ENCODE measurements at regions not wholly inside any gene's neighbourhood (a gene's known extent, or its start where the extent isn't known, plus 50 kb on each side); places are given as distances from the start of the nearest gene placed in this dataset.

DNA sequence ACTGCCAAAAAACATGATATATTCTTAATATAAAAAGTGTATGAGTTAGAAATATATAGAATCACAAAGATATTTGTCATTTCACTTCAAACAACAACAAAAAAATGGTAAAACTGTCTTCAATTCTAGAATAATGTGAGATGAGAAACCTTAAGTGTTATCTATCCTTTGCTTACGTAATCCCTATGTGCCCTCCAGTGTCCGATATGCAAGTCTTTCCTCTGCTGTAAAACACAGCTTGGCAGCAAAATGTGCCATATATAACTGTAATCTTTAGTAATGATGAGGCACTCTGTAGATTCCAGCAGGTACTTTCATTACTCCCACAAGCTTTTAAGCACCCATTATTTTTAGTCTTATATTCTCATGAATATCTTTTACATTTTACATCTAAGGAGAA, 555.1 kb upstream of the FRG1 start:
- no peak overlapping the region for H3K27ac Mint-ChIP-seq
- DNase-seq, result no peak
- POLR2A ChIA-PET, result no interaction called here
- H3K4me1 Mint-ChIP-seq, result no peaks in the 10 kb centered on the region
- H3K4me3 Mint-ChIP-seq, result no peak overlapping the region
- H3K27me3 Mint-ChIP-seq, result no peaks in the 10 kb centered on the region
- H3K36me3 Mint-ChIP-seq, result no peaks in the 10 kb centered on the region
- ATAC-seq (ENCODE audit: low read depth), result no peak
- H3K9me3 Mint-ChIP-seq, result peaks cover 1% of the 10 kb centered on the region

- Mint-ChIP-seq H3K4me1 (no peaks in the 10 kb centered on the region), H3K27ac (no peak overlapping the region), H3K9me3 (peaks cover 6% of the 10 kb centered on the region), H3K4me3 (no peak overlapping the region), H3K27me3 (no peaks in the 10 kb centered on the region), H3K36me3 (no peaks in the 10 kb centered on the region)
- ATAC-seq (ENCODE audit: low read depth), result no peak
- DNase-seq, result no peak
- POLR2A ChIA-PET, result no interaction called here
These were observed 544.2 kb upstream of the FRG1 start for GRCh38 chr4:189396435-189396834.

GRCh38 chr4:189404271-189404670, 536.4 kb upstream of the FRG1 start:
- Mint-ChIP-seq H3K4me3 (no peak overlapping the region), H3K9me3 (peaks cover 4% of the 10 kb centered on the region), H3K4me1 (no peaks in the 10 kb centered on the region), H3K36me3 (no peaks in the 10 kb centered on the region), H3K27me3 (no peaks in the 10 kb centered on the region), H3K27ac (no peak overlapping the region)
- POLR2A ChIA-PET, result no interaction called here
- no peak for ATAC-seq (ENCODE audit: low read depth)
- no peak for DNase-seq

DNA sequence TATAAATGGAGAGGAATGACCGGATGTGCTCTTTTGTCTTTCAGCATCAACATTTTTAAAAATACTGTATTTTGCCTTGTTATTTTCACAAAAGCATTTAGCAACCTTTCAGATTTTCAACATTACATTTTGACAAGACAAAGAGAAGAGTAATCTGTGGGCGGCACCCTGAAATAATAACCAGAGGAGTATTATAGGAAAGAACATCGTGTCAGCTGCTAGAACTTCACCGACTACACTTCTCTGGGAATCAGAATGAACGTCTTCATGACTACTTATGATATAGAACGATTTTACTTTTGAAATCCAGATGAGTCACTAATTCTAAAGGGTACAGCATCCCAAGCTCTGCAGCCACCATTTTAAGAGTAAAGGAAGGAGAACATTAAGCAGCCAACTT, 531.5 kb upstream of the FRG1 start:
- H3K27me3 Mint-ChIP-seq, result no peaks in the 10 kb centered on the region
- no peak overlapping the region for H3K4me3 Mint-ChIP-seq
- POLR2A ChIA-PET, result no interaction called here
- H3K27ac Mint-ChIP-seq, result no peak overlapping the region
- no peaks in the 10 kb centered on the region for H3K36me3 Mint-ChIP-seq
- DNase-seq, result no peak
- ATAC-seq (ENCODE audit: low read depth), result no peak
- H3K4me1 Mint-ChIP-seq, result no peaks in the 10 kb centered on the region
- peaks cover 3% of the 10 kb centered on the region for H3K9me3 Mint-ChIP-seq

DNA sequence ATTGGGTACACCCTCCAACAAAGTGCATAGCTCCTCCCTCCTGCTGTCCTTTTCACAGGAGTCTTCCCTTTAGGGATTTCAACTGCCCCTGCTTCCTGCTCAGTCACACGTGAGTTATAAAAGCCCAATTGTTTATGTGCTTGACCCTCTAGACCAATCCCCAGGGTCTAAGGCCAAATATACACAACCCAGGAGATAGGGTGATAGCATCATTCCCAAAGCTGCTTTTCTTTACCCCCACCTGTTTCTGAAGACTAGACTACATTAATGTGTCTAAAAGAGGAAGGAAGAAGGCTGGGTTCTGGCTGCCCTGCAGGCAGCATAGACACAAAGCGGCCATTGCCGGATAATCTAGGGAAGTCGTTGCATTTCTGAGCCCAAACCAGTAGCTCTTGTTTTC, 526.7 kb upstream of the FRG1 start:
- Mint-ChIP-seq H3K27me3 (no peaks in the 10 kb centered on the region), H3K9me3 (no peaks in the 10 kb centered on the region), H3K36me3 (no peaks in the 10 kb centered on the region), H3K27ac (no peak overlapping the region), H3K4me1 (no peaks in the 10 kb centered on the region), H3K4me3 (no peak overlapping the region)
- POLR2A ChIA-PET, result no interaction called here
- no peak for DNase-seq
- no peak for ATAC-seq (ENCODE audit: low read depth)

DNA sequence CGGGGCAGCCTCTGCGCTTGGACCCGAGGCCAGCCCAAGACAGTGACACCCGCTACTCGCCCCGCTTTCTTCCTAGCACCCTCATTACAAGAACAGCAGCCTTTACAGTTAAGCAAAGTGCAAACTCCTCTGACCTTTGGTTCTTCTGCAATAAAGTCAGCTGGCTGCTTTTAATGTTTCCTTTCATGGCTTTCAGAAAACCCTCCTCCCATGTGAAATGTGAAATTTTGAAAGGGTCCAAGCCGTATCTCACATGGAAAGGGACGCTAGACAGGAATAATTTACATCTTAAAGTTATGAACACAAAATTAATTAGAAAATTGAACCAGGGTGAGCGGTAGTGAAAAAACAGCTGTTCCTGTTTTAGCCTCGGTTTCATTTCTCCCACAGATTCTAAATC, 520.1 kb upstream of the FRG1 start:
- no peaks in the 10 kb centered on the region for H3K36me3 Mint-ChIP-seq
- no peak overlapping the region for H3K27ac Mint-ChIP-seq
- no peaks in the 10 kb centered on the region for H3K27me3 Mint-ChIP-seq
- no peak for ATAC-seq (ENCODE audit: low read depth)
- peaks cover 8% of the 10 kb centered on the region for H3K9me3 Mint-ChIP-seq
- H3K4me1 Mint-ChIP-seq, result no peaks in the 10 kb centered on the region
- no peak for DNase-seq
- H3K4me3 Mint-ChIP-seq, result no peak overlapping the region
- POLR2A ChIA-PET, result no interaction called here

DNA sequence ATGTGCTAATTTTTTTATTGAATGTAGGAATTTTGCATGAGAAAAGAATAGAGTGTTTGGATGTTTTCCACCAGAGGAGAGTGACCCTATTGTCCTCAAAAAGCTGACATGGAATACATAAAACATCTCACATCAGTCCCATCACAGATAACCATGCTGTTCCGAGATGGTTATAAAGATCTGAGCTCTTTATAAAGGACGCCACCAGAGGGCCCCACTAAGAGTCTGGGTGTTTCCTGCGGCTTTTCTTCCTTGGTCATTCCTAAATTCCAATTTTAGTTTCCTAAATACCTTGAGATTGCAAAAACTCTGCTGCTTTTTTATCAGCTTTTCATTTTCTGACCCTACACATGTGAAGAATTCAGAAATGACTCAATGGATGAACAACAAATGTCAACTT, 504.5 kb upstream of the FRG1 start:
- H3K27ac Mint-ChIP-seq, result no peak overlapping the region
- no peak overlapping the region for H3K4me3 Mint-ChIP-seq
- H3K4me1 Mint-ChIP-seq, result no peaks in the 10 kb centered on the region
- no peaks in the 10 kb centered on the region for H3K27me3 Mint-ChIP-seq
- DNase-seq, result no peak
- H3K36me3 Mint-ChIP-seq, result no peaks in the 10 kb centered on the region
- no peak for ATAC-seq (ENCODE audit: low read depth)
- peaks cover 2% of the 10 kb centered on the region for H3K9me3 Mint-ChIP-seq
- POLR2A ChIA-PET, result no interaction called here

DNA sequence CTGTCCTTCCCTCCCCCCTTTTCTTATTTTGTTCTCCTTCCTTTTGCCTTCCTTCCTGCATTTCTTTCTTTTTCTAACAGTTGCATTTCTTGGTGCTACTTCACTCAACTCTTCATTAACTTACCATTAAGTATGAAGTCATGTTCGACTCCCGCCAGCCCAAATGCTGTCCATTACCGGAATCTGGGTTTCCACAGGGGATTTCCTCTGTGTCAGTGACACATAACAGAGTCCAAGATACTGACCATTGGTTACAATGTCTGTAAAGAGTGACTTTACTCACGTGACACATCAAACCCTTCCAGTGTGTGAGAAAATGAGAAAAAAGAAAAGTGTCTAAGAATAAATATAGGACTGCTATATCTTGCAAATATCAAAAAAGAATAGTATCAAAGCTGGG, 500.0 kb upstream of the FRG1 start:
- ATAC-seq (ENCODE audit: low read depth) (no peak), DNase-seq (no peak)
- Mint-ChIP-seq H3K27me3 (no peaks in the 10 kb centered on the region), H3K36me3 (no peaks in the 10 kb centered on the region), H3K4me3 (no peak overlapping the region), H3K27ac (no peak overlapping the region), H3K9me3 (peaks cover 1% of the 10 kb centered on the region), H3K4me1 (no peaks in the 10 kb centered on the region)
- POLR2A ChIA-PET, result no interaction called here

GRCh38 chr4:189443341-189443740, 497.3 kb upstream of the FRG1 start:
- ATAC-seq (ENCODE audit: low read depth) (no peak), DNase-seq (no peak)
- Mint-ChIP-seq H3K4me3 (no peak overlapping the region), H3K27me3 (no peaks in the 10 kb centered on the region), H3K9me3 (peaks cover 1% of the 10 kb centered on the region), H3K36me3 (no peaks in the 10 kb centered on the region), H3K27ac (no peak overlapping the region), H3K4me1 (no peaks in the 10 kb centered on the region)
- POLR2A ChIA-PET, result no interaction called here

DNA sequence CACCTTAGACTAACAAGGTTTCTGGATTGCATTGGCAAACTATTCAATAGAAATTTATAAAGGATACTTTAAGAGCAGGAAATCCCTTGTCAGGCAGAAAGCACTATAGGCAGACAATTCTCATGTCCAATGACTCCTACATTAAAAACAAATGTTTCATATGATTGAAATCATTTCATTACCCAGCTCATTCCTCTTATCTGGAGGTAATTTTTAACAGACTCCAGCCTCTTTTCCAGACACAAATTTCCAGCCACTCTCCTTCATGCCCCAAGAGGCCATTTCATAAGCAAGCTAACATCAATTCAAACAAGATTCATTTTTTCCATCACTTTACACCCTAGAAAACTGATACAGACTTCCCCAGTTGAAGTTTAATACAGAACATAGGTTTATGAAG, 495.1 kb upstream of the FRG1 start:
- DNase-seq, result no peak
- Mint-ChIP-seq H3K36me3 (no peaks in the 10 kb centered on the region), H3K4me1 (no peaks in the 10 kb centered on the region), H3K9me3 (peaks cover 2% of the 10 kb centered on the region), H3K27ac (no peak overlapping the region), H3K4me3 (no peak overlapping the region), H3K27me3 (no peaks in the 10 kb centered on the region)
- POLR2A ChIA-PET, result no interaction called here
- ATAC-seq (ENCODE audit: low read depth), result no peak

DNA sequence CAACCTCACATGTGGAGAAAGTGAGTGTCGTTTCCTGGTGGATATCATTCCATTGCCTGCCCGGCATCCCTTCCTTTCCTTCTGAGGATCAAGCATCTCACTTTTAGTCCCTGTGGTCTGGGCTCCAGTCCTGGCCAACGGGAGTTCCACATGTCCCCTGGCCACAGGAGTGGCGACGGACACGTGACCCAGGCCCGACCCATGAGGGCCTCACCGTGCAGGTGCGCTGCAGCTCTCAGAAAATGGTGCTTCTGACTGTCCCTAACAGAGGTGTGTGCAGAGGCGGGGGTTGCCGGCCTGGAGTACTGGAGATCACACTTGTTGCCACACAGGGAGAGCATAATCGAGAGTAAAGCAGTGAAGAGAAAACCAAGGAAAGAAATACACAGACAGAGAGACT, 476.9 kb upstream of the FRG1 start:
- Mint-ChIP-seq H3K9me3 (peaks cover 6% of the 10 kb centered on the region), H3K27ac (no peak overlapping the region), H3K27me3 (no peaks in the 10 kb centered on the region), H3K36me3 (no peaks in the 10 kb centered on the region), H3K4me3 (no peak overlapping the region), H3K4me1 (no peaks in the 10 kb centered on the region)
- ATAC-seq (ENCODE audit: low read depth) (no peak), DNase-seq (no peak)
- POLR2A ChIA-PET, result no interaction called here

DNA sequence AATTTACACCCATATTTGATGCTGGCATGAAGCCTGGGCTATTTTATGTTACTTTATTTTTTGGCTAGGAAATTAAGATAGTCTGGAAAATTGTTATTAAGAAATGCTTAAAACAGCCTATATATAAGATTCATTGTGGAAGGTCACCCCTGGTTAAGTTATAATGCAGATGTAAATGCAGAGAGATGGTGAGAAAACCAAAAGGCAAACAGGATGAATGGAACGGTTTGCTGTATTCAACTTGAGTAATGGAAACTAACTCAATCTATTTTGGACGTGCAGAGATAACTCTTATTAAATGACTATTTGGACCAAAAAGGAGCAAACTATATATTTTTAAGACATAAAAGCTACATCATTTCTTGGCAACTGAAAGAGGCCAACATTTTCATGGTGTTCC, 446.3 kb upstream of the FRG1 start:
- H3K4me1 Mint-ChIP-seq, result no peaks in the 10 kb centered on the region
- no peak overlapping the region for H3K4me3 Mint-ChIP-seq
- no peaks in the 10 kb centered on the region for H3K27me3 Mint-ChIP-seq
- POLR2A ChIA-PET, result no interaction called here
- ATAC-seq (ENCODE audit: low read depth) (no peak), DNase-seq (no peak)
- no peak overlapping the region for H3K27ac Mint-ChIP-seq
- no peaks in the 10 kb centered on the region for H3K36me3 Mint-ChIP-seq
- peaks cover 11% of the 10 kb centered on the region for H3K9me3 Mint-ChIP-seq

DNA sequence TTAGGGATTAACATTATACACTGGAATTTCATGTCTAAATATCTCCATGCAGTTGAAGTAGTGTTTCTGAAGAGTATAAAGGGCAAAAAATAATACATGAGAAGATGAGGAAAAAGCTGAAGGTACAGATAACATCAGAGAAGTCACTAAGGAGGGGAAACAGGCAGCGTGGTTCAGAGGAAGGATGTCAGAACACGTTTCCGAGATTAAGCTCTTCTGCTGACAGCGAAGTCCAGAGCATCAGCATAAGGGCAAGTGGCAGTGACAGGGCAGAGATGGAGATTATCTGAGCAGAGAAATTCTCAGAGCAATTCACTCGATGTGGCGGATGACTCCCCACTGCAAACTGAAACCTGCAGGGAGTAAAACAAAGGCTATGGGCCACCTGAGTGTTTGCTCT, 443.2 kb upstream of the FRG1 start:
- ATAC-seq (ENCODE audit: low read depth) (no peak), DNase-seq (no peak)
- Mint-ChIP-seq H3K4me3 (no peak overlapping the region), H3K27ac (no peak overlapping the region), H3K9me3 (peaks cover 4% of the 10 kb centered on the region), H3K36me3 (no peaks in the 10 kb centered on the region), H3K27me3 (no peaks in the 10 kb centered on the region), H3K4me1 (no peaks in the 10 kb centered on the region)
- POLR2A ChIA-PET, result no interaction called here

DNA sequence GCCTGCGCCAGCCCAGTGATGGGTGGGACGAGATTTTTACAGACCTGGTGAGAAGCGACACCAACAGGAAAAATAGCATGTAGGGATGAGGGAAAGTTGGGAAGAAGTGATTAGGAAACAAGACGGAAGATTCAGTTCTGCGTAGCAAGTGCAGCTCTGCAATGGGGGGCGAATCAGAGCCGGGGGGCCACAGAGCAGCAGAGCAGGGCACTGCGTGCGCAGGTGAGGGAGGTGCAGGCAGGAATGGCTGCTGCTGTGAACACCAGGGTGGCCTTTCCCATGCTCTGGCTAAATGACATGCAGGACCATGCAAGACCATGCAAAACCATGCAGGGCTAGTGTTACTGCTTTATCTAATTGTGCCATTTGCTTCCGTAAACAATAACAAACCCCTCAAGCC, 442.7 kb upstream of the FRG1 start:
- no peak overlapping the region for H3K4me3 Mint-ChIP-seq
- POLR2A ChIA-PET, result no interaction called here
- no peak for DNase-seq
- no peaks in the 10 kb centered on the region for H3K27me3 Mint-ChIP-seq
- peaks cover 4% of the 10 kb centered on the region for H3K9me3 Mint-ChIP-seq
- H3K36me3 Mint-ChIP-seq, result no peaks in the 10 kb centered on the region
- no peak overlapping the region for H3K27ac Mint-ChIP-seq
- no peaks in the 10 kb centered on the region for H3K4me1 Mint-ChIP-seq
- ATAC-seq (ENCODE audit: low read depth), result no peak

DNA sequence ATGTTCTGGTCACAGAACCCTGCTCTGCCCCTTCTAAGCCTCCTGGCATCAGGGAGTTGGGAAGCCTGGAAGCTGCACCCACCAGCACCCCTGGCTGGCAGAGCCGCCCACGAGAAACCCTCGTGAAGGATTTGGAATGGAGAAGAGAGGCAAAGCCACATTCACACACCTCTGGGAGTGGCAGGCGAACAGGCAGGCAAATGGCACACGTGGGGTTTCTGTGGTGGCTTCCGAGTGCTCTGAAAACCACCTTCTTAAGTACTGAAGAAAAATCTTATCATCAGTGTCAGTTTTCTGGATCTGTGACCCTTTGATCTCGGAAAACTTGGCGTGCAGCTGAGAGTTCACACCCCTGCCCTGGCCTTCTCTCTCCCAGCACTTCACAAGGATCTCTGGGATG, 442.2 kb upstream of the FRG1 start:
- Mint-ChIP-seq H3K4me3 (no peak overlapping the region), H3K27ac (no peak overlapping the region), H3K4me1 (no peaks in the 10 kb centered on the region), H3K9me3 (peaks cover 4% of the 10 kb centered on the region), H3K36me3 (no peaks in the 10 kb centered on the region), H3K27me3 (no peaks in the 10 kb centered on the region)
- ATAC-seq (ENCODE audit: low read depth) (no peak), DNase-seq (no peak)
- POLR2A ChIA-PET, result no interaction called here
